Skeletal muscle tissue (tissue), 3 donors: ENCODE measurements at regions not wholly inside any gene's neighbourhood (a gene's known extent, or its start where the extent isn't known, plus 50 kb on each side); places are given as distances from the start of the nearest gene placed in this dataset.
"Not testable (repeated sequence)": the region's sequence is repeated elsewhere in the genome, so short reads cannot be mapped to it uniquely, and the experiment has no call there.

ENCODE experiments used
- H3K27ac ChIP-seq: one replicate; pipeline ENCODE4 v1.7.0; 2013; ENCODE audit warnings: mild to moderate bottlenecking, low read depth, low read length, inconsistent platforms
- H3K27me3 ChIP-seq, 3 donors: one replicate each; pipeline ENCODE4 v1.7.0; 2013; ENCODE audit warnings: low read length in 3 of 3; ENCODE audit not compliant: control insufficient read depth in 3 of 3, insufficient read depth in 3 of 3
- H3K36me3 ChIP-seq, 3 donors: one replicate each; pipeline ENCODE4 v1.7.0; 2013; ENCODE audit warnings: low read length in 3 of 3; ENCODE audit not compliant: control insufficient read depth in 3 of 3, insufficient read depth in 3 of 3
- H3K4me1 ChIP-seq, 3 donors: one replicate each; pipeline ENCODE4 v1.7.0; 2013; ENCODE audit warnings: low read length in 3 of 3, mild to moderate bottlenecking in 3 of 3; ENCODE audit not compliant: control insufficient read depth in 3 of 3, insufficient read depth in 3 of 3
- H3K4me3 ChIP-seq, 3 donors: one replicate each; pipeline ENCODE4 v1.7.0; 2013; ENCODE audit warnings: low read length in 3 of 3
- H3K9ac ChIP-seq, 3 donors: one replicate each; pipeline ENCODE4 v1.7.0; 2013; ENCODE audit warnings: low read length in 3 of 3, mild to moderate bottlenecking in 3 of 3, moderate library complexity in 2 of 3, low read depth in 1 of 3
- H3K9me3 ChIP-seq, 3 donors: one replicate each; pipeline ENCODE4 v1.7.0; 2013; ENCODE audit warnings: low read length in 3 of 3; ENCODE audit not compliant: control insufficient read depth in 3 of 3
- donor health status: Osteomylitis.

GRCh38 chr17:51365090-51365489 is 104.7 kb downstream of the UTP18 start:
- no peaks in the 10 kb centered on the region for H3K4me1 ChIP-seq
- H3K4me3 ChIP-seq = no peak overlapping the region
- H3K27ac ChIP-seq = no peak overlapping the region
- H3K9ac ChIP-seq = no peak overlapping the region
- H3K36me3 ChIP-seq = no peaks in the 10 kb centered on the region
- H3K27me3 ChIP-seq = peaks cover 0 to 6% (median 5%) of the 10 kb centered on the region in 3 donors
- H3K9me3 ChIP-seq = no peaks in the 10 kb centered on the region

GRCh38 chr17:51366866-51367265 is 106.5 kb downstream of the UTP18 start:
- Histone ChIP-seq H3K27me3 (peaks cover 0 to 7% (median 6%) of the 10 kb centered on the region in 3 donors), H3K9me3 (no peaks in the 10 kb centered on the region), H3K9ac (no peak overlapping the region), H3K27ac (no peak overlapping the region), H3K36me3 (no peaks in the 10 kb centered on the region), H3K4me1 (no peaks in the 10 kb centered on the region), H3K4me3 (no peak overlapping the region)

GRCh38 chr17:51367836-51368235 is 107.5 kb downstream of the UTP18 start:
- H3K4me3 ChIP-seq, H3K36me3 ChIP-seq, H3K9me3 ChIP-seq, H3K27ac ChIP-seq, H3K4me1 ChIP-seq, H3K9ac ChIP-seq, H3K27me3 ChIP-seq: not testable (repeated sequence)

- no peaks in the 10 kb centered on the region for H3K4me1 ChIP-seq
- H3K27ac ChIP-seq = no peak overlapping the region
- no peak overlapping the region for H3K4me3 ChIP-seq
- no peak overlapping the region for H3K9ac ChIP-seq
- peaks cover 0 to 2% (median 0%) of the 10 kb centered on the region in 3 donors for H3K27me3 ChIP-seq
- no peaks in the 10 kb centered on the region for H3K9me3 ChIP-seq
- no peaks in the 10 kb centered on the region for H3K36me3 ChIP-seq
Observed at GRCh38 chr17:51371732-51372151, 111.4 kb downstream of the UTP18 start.

DNA sequence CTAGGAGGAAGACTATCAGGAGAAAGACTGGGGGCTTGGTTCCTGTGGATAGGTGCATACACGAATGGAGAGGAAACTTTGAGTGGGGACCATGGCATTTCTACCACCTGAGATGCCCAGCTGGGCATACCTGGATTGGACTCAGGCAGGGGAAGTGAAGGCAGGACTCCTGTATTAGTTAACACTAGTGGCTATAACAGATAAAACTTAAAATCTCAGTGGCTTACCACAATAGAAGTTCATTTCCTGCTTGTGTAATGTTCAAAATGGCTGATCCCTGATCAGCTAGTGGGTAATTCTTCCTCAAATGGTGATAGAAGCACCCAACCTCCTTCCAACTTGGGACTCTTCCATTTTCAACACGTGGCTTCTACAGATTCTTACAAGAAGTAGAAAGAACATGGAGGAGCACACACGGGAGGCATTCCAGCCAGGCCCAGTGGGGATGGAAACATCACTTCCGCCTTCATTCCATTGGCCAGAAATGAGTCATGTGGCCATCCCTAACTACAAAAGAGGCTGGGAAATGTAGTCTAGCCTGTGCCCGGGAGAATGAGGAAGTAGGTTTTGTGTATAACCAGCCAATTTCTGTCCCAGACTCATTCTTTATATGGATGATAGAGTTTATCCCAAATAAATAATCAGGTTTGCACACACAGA is 112.1 kb downstream of the UTP18 start:
- no peak overlapping the region for H3K9ac ChIP-seq
- no peaks in the 10 kb centered on the region for H3K36me3 ChIP-seq
- H3K4me1 ChIP-seq = no peaks in the 10 kb centered on the region
- H3K27ac ChIP-seq = no peak overlapping the region
- H3K9me3 ChIP-seq = no peaks in the 10 kb centered on the region
- H3K27me3 ChIP-seq = peaks cover 0 to 2% (median 0%) of the 10 kb centered on the region in 3 donors
- H3K4me3 ChIP-seq = no peak overlapping the region

DNA sequence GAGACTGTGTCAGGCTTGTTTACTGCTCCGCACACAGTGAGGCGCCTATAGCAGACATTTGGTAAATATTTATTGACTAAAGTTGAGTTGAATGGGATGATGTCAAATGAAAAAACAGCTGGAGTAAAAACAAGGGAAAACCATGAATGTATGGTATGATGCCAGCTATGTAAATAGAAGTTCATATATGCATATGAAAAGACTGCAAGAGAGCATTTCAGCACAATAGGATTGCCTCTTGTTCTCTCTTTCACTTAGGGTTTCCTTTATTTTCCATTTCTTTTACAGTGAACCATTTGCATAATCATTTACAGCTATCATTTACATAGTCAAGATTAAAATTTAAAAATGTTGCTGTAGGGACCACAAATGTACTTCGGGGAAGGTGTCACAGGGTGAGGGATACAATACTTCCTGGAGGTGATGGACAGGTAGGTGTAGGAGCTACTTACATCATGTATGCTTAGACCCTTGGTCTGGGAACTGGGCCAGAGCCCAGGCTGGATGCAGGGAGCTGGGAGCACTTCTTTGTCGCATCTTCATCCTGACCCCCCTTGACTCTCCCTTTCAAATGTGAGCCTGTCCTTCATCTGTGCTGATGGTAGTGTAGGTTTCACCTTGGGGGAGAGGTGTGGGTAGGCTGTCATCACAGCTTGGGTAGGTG is 113.3 kb downstream of the UTP18 start:
- Histone ChIP-seq H3K9me3 (no peaks in the 10 kb centered on the region), H3K36me3 (no peaks in the 10 kb centered on the region), H3K4me3 (no peak overlapping the region)

GRCh38 chr17:51374209-51374608 is 113.9 kb downstream of the UTP18 start:
- Histone ChIP-seq H3K36me3 (no peaks in the 10 kb centered on the region), H3K9ac (no peak overlapping the region), H3K4me3 (no peak overlapping the region), H3K4me1 (no peaks in the 10 kb centered on the region), H3K27me3 (peaks cover 0 to 2% (median 0%) of the 10 kb centered on the region in 3 donors), H3K27ac (no peak overlapping the region), H3K9me3 (no peaks in the 10 kb centered on the region)

More for the DNA sequence above, 113.3 kb downstream of the UTP18 start:
- H3K4me1 ChIP-seq = no peaks in the 10 kb centered on the region
- peaks cover 0 to 2% (median 0%) of the 10 kb centered on the region in 3 donors for H3K27me3 ChIP-seq
- no peak overlapping the region for H3K9ac ChIP-seq
- H3K27ac ChIP-seq = no peak overlapping the region

- no peaks in the 10 kb centered on the region for H3K36me3 ChIP-seq
- no peaks in the 10 kb centered on the region for H3K9me3 ChIP-seq
- no peak overlapping the region for H3K4me3 ChIP-seq
- no peak overlapping the region for H3K9ac ChIP-seq
- H3K27ac ChIP-seq = no peak overlapping the region
- no peaks in the 10 kb centered on the region for H3K4me1 ChIP-seq
- H3K27me3 ChIP-seq = no peaks in the 10 kb centered on the region
Observed at GRCh38 chr17:51375771-51376170, 115.4 kb downstream of the UTP18 start.

- Histone ChIP-seq H3K9ac (no peak overlapping the region), H3K27me3 (no peaks in the 10 kb centered on the region), H3K4me3 (no peak overlapping the region), H3K4me1 (no peaks in the 10 kb centered on the region), H3K27ac (no peak overlapping the region), H3K9me3 (no peaks in the 10 kb centered on the region), H3K36me3 (no peaks in the 10 kb centered on the region)
Observed at GRCh38 chr17:51376739-51377138, 116.4 kb downstream of the UTP18 start.

DNA sequence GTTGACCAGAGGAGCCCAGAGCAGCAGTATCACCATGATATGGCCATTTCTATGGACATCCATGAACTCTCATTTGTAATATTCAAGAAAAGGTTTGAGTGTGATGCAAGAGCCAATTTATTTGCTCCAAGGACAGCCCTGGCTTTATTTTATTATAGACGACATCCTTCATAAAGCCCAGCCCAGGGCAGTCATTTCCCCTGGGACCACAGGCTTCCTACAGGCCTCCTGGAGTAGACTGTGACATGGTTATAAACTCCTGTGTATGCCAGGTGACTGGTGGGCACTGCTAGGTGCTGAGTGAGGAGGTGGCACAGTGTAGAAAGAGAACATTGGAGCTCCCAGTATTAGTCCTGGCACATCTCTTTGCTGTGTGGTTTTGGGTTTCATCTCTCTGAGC is 120.9 kb downstream of the UTP18 start:
- Histone ChIP-seq H3K27me3 (no peaks in the 10 kb centered on the region), H3K4me1 (no peaks in the 10 kb centered on the region), H3K4me3 (no peak overlapping the region), H3K27ac (no peak overlapping the region), H3K9ac (no peak overlapping the region), H3K9me3 (no peaks in the 10 kb centered on the region), H3K36me3 (no peaks in the 10 kb centered on the region)
